D721Med (cell line): ENCODE measurements at regions not wholly inside any gene's neighbourhood (a gene's known extent, or its start where the extent isn't known, plus 50 kb on each side); places are given as distances from the start of the nearest gene placed in this dataset.
A peak's percentile ranks its signal among the peaks of the same experiment; 100 is the strongest.

Experiments
- DNase-seq: peaks from one replicate; pipeline ENCODE4 v3.0.0; 2011; ENCODE audit warnings: low spot score; ENCODE audit not compliant: insufficient read length
- FAIRE-seq: peaks from 2 replicates; lab custom pipeline; 2011; peaks lifted over from hg19 to GRCh38; lab: Jason Lieb, UNC
- TF ChIP-seq, protein P1 (sequence below): IDR thresholded peaks from 2 replicates; pipeline ENCODE4 v1.5.1; 2012; ENCODE audit warnings: mild to moderate bottlenecking, control low read depth; ENCODE audit not compliant: insufficient read depth; ENCODE audit errors: missing control alignments

DNA sequence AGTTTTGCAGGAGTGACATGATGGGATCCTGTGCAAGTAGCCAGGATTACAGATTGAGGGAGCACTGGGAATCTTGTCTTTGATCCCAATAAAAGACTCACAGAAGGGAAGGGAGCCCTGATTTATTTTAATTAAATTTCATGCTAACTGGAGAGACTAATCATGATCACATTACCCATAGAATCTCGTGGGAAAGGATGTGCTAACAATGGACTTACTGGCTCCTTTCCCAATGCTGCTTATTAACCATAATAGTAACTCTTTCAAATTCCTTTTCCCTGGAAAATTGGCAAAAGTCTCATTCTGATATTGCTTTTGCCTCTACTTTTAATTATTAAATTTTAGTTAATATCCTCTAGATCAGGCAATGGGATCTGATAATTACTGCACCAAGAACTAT is 174.8 kb upstream of the AVPR1A start:
- FAIRE-seq (no peak), DNase-seq (no peak)
- TF ChIP-seq, protein P1, sequence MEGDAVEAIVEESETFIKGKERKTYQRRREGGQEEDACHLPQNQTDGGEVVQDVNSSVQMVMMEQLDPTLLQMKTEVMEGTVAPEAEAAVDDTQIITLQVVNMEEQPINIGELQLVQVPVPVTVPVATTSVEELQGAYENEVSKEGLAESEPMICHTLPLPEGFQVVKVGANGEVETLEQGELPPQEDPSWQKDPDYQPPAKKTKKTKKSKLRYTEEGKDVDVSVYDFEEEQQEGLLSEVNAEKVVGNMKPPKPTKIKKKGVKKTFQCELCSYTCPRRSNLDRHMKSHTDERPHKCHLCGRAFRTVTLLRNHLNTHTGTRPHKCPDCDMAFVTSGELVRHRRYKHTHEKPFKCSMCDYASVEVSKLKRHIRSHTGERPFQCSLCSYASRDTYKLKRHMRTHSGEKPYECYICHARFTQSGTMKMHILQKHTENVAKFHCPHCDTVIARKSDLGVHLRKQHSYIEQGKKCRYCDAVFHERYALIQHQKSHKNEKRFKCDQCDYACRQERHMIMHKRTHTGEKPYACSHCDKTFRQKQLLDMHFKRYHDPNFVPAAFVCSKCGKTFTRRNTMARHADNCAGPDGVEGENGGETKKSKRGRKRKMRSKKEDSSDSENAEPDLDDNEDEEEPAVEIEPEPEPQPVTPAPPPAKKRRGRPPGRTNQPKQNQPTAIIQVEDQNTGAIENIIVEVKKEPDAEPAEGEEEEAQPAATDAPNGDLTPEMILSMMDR = no peak

DNA sequence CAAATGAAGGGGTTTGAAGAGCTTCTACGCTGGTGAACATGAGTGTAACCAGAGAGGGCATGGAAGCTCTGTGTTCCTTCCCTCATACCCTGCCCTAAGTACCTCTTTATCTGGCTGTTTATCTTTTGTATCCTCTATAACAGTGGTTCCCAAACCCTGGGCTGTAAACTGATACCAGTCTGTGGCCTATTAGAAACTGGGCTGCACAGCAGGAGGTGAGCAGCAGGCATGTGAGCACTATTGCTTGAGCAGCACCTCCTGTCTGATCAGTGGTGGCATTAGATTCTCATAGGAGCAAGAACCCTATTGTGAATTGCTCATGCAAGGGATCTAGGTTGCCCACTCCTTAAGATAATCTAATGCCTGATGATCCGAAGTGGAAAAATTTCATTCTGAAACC is 172.9 kb upstream of the AVPR1A start:
- FAIRE-seq (no peak), DNase-seq (no peak)
- TF ChIP-seq, protein P1 = no peak

DNA sequence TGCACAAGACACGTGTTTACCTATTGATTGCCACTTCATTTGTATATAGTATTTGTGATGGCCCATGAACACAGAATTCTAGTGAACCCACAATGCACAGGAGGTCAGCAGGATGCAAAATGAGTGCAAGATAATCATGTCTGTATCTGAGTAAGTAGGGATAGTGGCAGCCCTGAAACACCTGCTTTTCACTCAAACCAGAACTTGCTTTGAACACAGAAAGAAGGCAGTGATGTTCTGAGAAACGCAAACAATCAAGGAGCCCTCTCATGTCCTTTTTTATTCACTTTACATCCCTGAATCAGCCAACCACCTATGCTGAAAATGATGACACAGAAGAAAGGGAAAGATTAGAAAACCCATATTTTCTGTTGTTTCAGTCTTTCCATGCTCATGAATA is 170.4 kb upstream of the AVPR1A start:
- DNase-seq (no peak), FAIRE-seq (no peak)
- TF ChIP-seq, protein P1 = no peak

DNA sequence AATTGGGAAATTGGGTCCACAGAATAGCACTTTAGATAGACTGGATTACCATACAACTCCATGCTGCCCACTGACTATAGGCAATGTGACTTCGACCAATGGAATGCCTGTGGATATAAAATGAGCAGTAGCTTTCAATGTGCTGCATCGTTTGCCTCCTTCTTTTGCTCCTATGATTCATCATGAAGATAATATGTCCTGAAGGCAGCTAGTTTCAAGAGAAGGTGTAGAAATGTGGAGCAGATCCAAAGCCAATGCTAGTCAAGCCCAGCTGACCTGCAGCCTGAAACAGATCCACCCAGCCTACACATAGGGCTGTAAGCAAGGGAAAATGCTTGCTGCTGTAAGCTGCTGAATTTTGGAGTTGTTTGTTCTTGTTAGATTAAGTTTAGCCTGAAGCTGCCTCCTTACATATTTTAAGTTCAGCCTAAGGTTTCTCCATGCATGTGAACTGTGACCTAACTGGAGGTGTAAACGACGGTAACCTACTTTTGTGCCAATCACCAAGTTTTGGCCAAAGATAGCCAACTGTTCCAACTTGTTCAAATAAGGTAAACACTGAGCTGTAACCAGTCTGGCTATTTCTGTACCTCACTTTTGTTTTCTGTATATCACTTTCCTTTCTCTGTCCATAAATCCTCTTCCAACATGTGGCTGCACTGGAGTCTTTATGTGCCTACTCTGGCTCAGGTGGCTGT is 169.1 kb upstream of the AVPR1A start:
- FAIRE-seq = no peak

DNA sequence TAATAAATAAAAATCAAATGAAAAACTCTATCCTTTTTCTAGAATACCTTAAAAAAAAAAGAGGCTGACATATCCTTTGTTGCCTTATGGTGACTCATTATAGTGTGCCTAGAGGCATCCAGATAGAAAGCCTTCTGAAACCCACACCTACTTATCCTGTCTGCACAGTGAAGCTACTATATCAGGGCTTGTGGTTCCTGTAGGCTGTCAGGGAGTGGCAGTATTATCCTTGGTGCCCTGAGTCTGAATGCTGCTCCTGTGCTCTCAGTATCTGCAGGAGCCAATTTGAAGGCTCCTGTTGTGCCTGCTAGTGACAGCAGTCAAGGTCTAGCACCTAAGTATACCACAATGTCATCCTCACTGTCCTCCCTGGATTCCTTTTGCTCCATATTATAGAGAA is 168.4 kb upstream of the AVPR1A start:
- DNase-seq (no peak), FAIRE-seq (no peak)
- TF ChIP-seq, protein P1 = peak; percentile 14

More for the DNA sequence above, 169.1 kb upstream of the AVPR1A start:
- no peak for DNase-seq
- TF ChIP-seq, protein P1 = no peak

DNA sequence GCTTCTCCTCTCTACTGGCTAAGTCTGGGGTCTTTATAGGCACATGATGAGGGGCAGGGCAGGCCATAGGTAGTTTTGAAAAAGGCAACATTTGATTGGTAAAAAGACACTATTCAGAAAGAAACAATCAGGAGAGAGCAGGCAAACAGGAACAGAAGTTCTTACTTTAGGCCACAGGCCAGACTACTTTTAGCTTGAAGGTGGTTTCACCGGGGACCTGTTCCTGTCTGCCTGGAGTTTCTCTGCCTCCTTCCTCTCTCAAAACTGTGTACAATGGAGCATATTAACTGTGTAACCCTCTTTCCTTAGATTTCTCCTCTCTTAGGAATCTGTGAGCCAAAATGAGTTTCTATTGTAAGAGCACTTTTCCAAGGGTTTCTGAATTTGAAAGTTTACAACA is 167.9 kb upstream of the AVPR1A start:
- DNase-seq (no peak), FAIRE-seq (no peak)
- TF ChIP-seq, protein P1 = no peak

DNA sequence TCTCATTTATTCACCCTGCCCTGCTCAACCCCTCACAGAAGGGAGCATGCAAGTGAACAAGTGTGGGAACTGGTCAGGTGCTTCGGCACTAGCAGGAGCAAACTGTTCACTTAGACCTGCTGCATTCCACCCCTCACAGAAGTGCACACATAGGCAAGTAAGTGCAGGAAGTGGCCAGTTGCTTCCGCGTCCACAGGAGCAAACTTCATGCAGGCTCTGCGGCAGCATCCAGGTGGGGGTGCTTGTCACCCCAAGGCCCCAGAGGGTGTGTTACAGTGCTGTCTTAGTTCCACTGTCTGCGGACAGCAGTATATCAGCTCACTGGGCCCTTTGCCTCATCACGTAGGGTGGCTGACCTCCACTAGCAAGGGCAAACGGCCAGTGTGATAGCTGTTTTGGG is 167.3 kb upstream of the AVPR1A start:
- TF ChIP-seq, protein P1 = no peak
- DNase-seq = no peak
- no peak for FAIRE-seq
